Stimulated activated CD8-positive, alpha-beta memory T cell treated with anti-CD3 and anti-CD28 coated beads, Interleukin-4, amount 100 ng/mL, for 48 hours (primary cell): ENCODE measurements at regions not wholly inside any gene's neighbourhood (a gene's known extent, or its start where the extent isn't known, plus 50 kb on each side); places are given as distances from the start of the nearest gene placed in this dataset.
"Not testable (repeated sequence)": the region's sequence is repeated elsewhere in the genome, so short reads cannot be mapped to it uniquely, and the experiment has no call there.

ENCODE experiments used
- DNase-seq: peaks from one replicate; pipeline ENCODE4 v3.0.0-alpha.2; 2020

GRCh38 chr3:109918740-109919139, 581.4 kb upstream of the DPPA4 start:
- DNase-seq, result no peak

GRCh38 chr3:109920749-109921148, 583.4 kb upstream of the DPPA4 start:
- no peak for DNase-seq

DNA sequence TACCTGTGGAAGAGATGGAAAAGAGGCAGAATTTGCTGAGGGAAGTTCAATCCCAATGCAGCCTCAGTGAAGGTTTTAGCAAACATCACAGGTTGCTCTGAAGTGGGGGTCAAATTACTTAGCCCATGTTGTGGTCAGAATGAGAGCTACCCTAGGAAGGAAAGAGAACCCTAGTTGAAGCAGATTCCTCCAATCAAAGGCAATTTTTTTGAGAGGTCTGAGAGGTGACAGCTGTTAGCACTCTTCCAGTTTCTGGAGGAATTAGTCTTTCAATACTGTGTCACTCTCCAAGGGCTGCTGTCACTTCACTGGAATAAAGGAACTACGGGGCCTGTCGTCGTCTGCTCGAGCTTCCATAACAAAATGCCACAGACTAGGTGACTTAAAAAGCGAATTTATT, 584.2 kb upstream of the DPPA4 start:
- DNase-seq, result no peak

- DNase-seq, result no peak
These were observed 585.5 kb upstream of the DPPA4 start for GRCh38 chr3:109922856-109923255.

DNA sequence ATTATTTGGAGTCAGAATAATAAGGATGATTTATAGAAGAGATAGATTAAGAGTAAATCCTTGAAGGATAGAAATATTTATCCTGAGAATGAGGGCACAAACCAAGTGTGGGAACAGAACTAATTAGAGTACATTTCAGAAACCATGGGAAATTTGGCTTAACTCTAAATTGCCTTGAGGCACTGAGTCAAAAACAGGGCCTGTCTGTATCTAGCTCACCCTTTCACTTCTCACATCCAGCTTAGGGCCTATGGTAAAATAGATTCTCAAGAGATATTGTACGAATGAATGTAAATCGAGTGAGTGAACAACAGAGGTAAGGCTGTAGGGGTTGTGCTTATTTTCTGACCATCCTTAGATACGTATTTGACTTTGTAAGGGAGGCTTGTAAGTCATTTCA, 586.1 kb upstream of the DPPA4 start:
- DNase-seq, result no peak

GRCh38 chr3:109924196-109924595, 586.9 kb upstream of the DPPA4 start:
- no peak for DNase-seq

DNA sequence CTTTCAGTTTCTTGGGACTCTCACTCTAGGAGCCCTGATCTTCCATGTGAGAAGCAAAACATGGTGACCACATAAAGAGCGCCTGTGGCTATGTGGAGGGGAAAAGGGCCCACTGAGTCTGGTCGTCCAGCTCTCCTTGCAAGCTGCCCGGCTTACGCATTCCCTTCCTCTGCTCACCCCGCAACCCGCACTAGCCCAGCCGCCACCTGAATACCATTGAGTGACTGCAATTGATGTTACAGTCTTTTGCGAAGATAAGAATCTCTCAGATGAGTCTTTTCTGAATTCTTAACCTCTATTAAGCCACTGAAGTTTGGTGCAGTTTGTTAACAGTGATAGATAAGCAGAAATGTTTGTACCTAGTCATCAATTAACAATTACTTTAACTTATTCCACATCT, 589.0 kb upstream of the DPPA4 start:
- DNase-seq, result no peak

- DNase-seq, result no peak
These were observed 589.8 kb upstream of the DPPA4 start for GRCh38 chr3:109927161-109927560.

DNA sequence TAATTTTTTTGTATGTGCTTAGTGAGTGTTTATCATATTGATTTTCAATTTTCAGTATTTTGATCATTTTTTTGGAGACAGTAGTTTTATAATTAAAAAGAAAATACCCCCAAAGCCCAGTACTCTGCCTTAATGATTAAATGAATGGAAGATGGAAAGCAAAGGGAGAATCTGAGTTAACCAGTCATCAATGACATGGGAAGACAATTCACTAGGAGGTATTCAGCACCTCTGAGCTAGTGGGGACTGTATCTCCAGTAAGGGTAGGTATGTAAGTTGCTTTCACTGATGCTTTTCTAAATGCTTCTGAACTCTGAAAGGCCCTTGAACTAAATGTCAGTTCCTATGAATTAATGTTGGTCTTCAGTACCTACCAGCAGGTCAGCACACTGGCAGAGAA, 590.4 kb upstream of the DPPA4 start:
- DNase-seq, result no peak

DNA sequence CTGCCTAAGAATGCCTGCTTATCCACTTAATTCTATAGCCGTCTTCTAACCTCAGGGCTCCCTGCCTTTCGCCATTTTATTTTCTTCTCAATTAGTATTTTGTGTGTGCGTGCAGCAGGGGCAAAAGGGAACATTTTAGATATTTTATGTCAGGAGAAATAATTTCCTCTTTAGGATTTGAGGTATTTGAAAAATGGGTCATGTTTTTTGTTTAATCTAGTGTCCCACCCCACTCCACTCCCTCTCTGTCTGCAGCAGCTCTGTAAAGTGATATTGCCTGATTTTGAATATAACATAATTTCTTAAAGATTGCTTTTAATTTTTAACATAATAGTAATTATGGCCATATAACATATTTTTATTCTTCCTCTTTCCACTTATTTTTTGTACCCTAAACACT, 593.2 kb upstream of the DPPA4 start:
- no peak for DNase-seq

- DNase-seq, result no peak
These were observed 596.2 kb upstream of the DPPA4 start for GRCh38 chr3:109933576-109933975.

DNA sequence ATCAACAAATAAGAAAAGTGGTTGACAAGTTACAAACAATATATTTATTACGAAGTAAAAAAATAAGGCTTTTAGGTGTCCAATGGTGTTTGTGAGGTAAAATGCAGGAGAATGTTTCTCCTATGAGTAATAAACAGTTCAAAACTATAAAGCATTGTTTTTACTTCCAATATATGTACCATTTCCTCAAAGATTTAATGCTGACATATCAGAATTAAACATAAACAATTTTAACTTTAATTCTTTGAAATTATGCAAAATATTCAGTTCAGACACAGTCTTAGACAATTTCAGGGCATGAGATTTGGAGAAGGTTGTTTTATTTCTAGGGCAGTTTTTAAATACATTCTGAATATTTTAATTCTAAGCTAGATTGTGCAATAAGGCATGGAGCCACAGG, 602.5 kb upstream of the DPPA4 start:
- no peak for DNase-seq

DNA sequence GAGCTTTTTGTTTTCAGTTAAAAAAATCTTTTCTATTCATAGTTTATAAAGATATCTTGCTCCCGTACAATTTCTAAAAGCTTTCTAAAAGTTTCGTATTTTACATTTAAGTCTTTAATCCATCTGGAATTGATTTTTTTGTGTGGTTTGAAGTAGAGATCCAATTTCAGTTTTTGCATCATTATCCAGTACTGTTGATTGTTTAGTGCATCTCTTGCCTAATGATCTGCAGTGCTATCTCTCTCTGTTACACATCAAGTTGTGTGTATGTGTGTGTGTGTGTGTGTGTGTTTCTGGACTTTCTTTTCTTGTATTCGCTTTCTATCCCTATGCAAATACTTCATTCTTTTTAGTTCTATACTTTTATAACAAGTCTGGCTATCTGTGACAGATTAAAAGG, 605.8 kb upstream of the DPPA4 start:
- no peak for DNase-seq

DNA sequence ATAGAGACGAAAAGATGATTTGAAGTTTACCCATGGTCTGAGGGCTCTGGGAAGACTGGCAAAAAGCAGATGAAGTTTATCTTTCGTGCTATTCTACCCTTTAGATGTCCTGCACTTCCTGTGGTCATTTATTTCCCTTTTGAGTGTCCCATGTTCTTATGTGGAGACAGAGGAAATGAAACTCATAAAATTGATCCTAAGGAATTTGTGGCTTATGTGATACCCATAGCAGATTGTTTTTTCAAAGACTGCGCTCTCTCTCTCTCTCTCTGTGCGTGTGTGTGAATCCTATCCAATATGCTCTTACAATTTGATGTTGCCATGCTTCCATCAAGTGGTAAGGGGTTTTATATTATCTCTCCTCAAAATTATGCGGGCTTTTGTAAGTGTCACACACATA, 607.5 kb upstream of the DPPA4 start:
- no peak for DNase-seq

GRCh38 chr3:109952924-109953323, 615.6 kb upstream of the DPPA4 start:
- DNase-seq, result no peak

- DNase-seq, result no peak
These were observed 626.5 kb upstream of the DPPA4 start for GRCh38 chr3:109963831-109964230.

DNA sequence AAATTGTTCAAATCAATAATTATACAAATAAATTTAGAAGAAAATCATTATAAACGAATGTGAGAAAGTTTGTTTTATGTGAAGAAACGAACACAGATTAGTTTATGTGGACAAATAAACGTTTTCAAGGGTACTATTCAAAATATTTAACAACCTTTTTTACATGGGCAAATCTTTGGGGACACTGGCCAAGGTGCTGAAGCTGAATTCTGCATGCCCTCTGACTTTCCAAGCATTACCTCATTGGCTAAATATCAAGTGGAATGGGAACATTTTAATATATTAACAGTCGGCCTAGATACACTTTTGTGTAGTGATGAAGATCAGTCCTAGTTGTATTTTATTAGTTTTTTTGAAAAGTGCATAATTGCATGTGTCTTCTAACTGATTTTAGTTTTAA, 636.4 kb upstream of the DPPA4 start:
- no peak for DNase-seq

- DNase-seq, result no peak
These were observed 640.6 kb upstream of the DPPA4 start for GRCh38 chr3:109977897-109978296.

GRCh38 chr3:109982201-109982600, 644.9 kb upstream of the DPPA4 start:
- DNase-seq, result no peak

DNA sequence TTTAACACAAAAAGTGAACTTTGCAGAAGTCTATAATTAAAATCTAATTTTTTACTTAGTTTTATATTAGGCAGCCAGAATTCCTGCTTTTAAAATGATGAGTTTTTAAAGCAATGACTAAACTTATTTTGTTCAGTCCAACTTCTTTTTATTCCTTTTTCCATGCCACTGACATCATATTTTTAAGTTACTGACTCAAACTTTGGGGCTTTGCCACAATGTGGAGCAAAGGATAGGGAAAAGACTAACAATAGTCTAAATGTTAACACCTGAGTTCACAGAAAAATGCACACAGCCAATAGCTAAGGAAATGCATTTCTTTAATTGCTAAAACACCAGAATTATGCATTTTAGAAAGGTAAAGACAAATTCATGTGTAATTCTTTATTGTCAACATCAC, 647.6 kb upstream of the DPPA4 start:
- no peak for DNase-seq

DNA sequence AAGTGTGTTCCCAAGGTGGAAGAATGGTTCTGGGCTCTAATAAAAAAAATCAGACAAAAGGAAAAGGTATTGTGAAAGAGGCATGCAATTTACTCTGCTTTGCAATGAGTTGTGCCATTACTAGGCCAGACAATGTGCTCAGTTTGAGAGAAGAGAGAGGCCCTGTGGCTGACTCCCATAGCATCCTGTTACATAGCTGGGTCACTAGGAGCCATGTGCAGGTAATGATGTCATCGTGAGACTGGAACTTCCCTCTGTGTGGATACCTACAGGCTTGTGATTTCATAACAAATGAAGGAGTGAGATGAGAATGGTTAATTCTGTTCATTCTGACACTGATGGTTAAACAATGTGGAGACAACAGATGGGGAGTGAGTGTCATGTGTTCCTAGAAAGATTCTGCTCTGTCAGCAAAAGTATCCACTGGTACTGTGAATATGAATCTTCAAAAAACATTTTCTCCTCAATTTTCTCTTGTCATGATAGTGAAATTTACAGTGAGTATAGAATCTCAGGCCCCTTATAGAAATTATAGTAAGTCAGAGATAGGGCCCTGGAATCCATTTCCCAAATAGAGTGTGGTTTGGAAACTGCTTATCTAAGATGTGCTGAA, 648.7 kb upstream of the DPPA4 start:
- no peak for DNase-seq

GRCh38 chr3:109994853-109995252, 657.5 kb upstream of the DPPA4 start:
- no peak for DNase-seq

GRCh38 chr3:109995377-109995776, 658.0 kb upstream of the DPPA4 start:
- DNase-seq, result no peak

DNA sequence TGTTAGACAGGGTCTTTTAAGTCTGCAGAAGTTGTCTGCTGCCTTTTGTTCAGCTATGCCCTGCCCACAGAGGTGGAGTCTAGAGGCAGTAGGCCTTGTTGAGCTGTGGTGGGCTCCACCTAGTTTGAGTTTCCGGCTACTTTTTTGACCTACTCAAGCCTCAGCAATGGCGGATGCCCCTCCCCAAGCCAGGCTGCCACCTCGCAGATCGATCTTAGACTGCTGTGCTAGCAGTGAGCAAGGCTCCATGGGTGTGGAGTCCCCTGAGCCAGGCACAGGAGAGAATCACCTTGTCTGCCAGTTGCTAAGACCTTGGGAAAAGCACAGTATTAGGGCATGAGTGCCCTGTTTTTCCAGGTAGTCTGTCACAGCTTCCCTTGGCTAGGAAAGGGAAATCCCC, 664.6 kb upstream of the DPPA4 start:
- DNase-seq, result not testable (repeated sequence)

DNA sequence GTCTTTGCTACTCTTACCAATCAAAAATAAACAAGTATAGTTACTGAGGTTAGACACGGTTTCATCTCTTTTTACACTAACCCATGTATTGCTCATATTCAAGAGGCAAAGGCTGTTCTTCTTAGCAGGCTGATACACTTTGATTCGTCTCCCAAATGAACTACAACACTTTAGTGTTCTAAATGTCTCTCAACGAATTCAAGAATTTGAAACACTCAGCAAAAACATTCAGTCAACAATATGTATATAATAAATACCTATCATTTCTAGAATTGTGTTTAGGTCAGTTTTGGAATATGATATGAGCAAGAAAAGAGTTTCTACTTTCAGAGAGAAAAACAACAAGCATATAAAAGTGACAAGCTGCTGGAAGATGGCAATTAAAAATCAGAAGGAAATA, 669.6 kb upstream of the DPPA4 start:
- no peak for DNase-seq
